Testis (tissue), 2 donors: ENCODE measurements at regions not wholly inside any gene's neighbourhood (a gene's known extent, or its start where the extent isn't known, plus 50 kb on each side); places are given as distances from the start of the nearest gene placed in this dataset.

Experiments
- POLR2A ChIP-seq: fragments of 450-650 bp; IDR thresholded peaks from one replicate; pipeline ENCODE4 v1.6.1; 2017; ENCODE audit warnings: antibody characterized with exemption, mild to moderate bottlenecking, moderate library complexity
- TF ChIP-seq, protein P1 (sequence below), 3 experiments: fragments of 450-650 bp in 2 of 3; fragments of 200-600 bp in 1 of 3; sonication (generic) in 1 of 3; IDR thresholded peaks; one replicate each; pipeline ENCODE4 v1.5.1; 2016 to 2019; ENCODE audit warnings: antibody characterized with exemption in 3 of 3, mild to moderate bottlenecking in 2 of 3, moderate library complexity in 1 of 3

DNA sequence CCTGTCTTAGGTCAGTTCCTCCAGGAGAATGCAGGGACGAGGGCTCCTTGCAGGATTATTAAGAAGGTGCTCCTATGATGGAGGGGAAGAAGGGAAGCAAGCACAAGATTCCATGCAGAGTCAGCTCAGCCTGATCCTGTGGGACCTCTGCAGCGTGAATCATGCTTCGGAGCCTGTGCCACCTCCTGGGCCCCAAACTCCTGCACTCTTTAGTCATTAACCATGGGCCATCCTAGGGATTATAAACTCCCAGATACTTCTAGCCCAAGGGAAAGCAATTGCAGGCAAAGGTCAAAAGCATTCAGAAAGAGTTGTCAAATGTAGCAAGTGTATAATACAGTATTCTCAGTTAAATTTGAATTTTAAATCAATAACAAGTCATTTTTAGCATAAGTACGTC lies 208.7 kb upstream of the PMEPA1 start:
- TF ChIP-seq, protein P1, sequence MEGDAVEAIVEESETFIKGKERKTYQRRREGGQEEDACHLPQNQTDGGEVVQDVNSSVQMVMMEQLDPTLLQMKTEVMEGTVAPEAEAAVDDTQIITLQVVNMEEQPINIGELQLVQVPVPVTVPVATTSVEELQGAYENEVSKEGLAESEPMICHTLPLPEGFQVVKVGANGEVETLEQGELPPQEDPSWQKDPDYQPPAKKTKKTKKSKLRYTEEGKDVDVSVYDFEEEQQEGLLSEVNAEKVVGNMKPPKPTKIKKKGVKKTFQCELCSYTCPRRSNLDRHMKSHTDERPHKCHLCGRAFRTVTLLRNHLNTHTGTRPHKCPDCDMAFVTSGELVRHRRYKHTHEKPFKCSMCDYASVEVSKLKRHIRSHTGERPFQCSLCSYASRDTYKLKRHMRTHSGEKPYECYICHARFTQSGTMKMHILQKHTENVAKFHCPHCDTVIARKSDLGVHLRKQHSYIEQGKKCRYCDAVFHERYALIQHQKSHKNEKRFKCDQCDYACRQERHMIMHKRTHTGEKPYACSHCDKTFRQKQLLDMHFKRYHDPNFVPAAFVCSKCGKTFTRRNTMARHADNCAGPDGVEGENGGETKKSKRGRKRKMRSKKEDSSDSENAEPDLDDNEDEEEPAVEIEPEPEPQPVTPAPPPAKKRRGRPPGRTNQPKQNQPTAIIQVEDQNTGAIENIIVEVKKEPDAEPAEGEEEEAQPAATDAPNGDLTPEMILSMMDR (IDR thresholded peaks at IDR 0.05), result no peak
- TF ChIP-seq POLR2A, result no peak
